Trophoblast cell (in vitro differentiated cells and primary cell): ENCODE measurements at regions not wholly inside any gene's neighbourhood (a gene's known extent, or its start where the extent isn't known, plus 50 kb on each side); places are given as distances from the start of the nearest gene placed in this dataset.
A peak's percentile ranks its signal among the peaks of the same experiment; 100 is the strongest.

Source experiments
- DNase-seq, 2 donors: peaks; one replicate each; pipeline ENCODE4 v3.0.0-alpha.2; 2016
- H2AFZ ChIP-seq: 2 replicates; pipeline ENCODE4 v1.6.1; 2013; ENCODE audit warnings: low read length, moderate library complexity, mild to moderate bottlenecking; ENCODE audit not compliant: insufficient read depth, poor library complexity
- H2AK5ac ChIP-seq: 2 replicates; pipeline ENCODE4 v1.6.1; 2013; ENCODE audit warnings: mild to moderate bottlenecking, low read length
- H2BK120ac ChIP-seq: 2 replicates; pipeline ENCODE4 v1.6.1; 2013; ENCODE audit warnings: low read length, mild to moderate bottlenecking, moderate library complexity; ENCODE audit not compliant: insufficient read depth, poor library complexity
- H2BK12ac ChIP-seq: 2 replicates; pipeline ENCODE4 v1.6.1; 2013; ENCODE audit warnings: mild to moderate bottlenecking, low read length, moderate library complexity
- H2BK5ac ChIP-seq: 2 replicates; pipeline ENCODE4 v1.6.1; 2013; ENCODE audit warnings: low read length, low read depth, moderate library complexity, mild to moderate bottlenecking; ENCODE audit not compliant: poor library complexity
- H3K14ac ChIP-seq: 2 replicates; pipeline ENCODE4 v1.6.1; 2013; ENCODE audit warnings: mild to moderate bottlenecking, low read length
- H3K18ac ChIP-seq: 2 replicates; pipeline ENCODE4 v1.6.1; 2013; ENCODE audit warnings: mild to moderate bottlenecking, low read length
- H3K23ac ChIP-seq: 2 replicates; pipeline ENCODE4 v1.6.1; 2013; ENCODE audit warnings: low read length
- H3K27ac ChIP-seq: 2 replicates; pipeline ENCODE4 v1.5.1; 2013; ENCODE audit warnings: low read depth, mild to moderate bottlenecking, inconsistent platforms, low read length, moderate library complexity
- H3K27me3 ChIP-seq: 2 replicates; pipeline ENCODE4 v1.6.1; 2013; ENCODE audit warnings: inconsistent platforms, mild to moderate bottlenecking, low read length, moderate library complexity; ENCODE audit not compliant: insufficient read depth
- H3K36me3 ChIP-seq, 2 experiments: 1 replicate in 1 of 2; 2 replicates in 1 of 2; pipeline ENCODE4 v1.6.1; 2013; ENCODE audit warnings: low read length in 2 of 2, mild to moderate bottlenecking in 2 of 2, moderate library complexity in 1 of 2; ENCODE audit not compliant: insufficient read depth in 2 of 2, control insufficient read depth in 1 of 2
- H3K4ac ChIP-seq: 2 replicates; pipeline ENCODE4 v1.6.1; 2013; ENCODE audit warnings: low read depth, mild to moderate bottlenecking, low read length, moderate library complexity
- H3K4me1 ChIP-seq, 2 experiments: 1 replicate in 1 of 2; 2 replicates in 1 of 2; pipeline ENCODE4 v1.6.1; 2013; ENCODE audit warnings: low read length in 2 of 2, mild to moderate bottlenecking in 2 of 2, moderate library complexity in 1 of 2; ENCODE audit not compliant: insufficient read depth in 2 of 2, control insufficient read depth in 1 of 2
- H3K4me2 ChIP-seq: 2 replicates; pipeline ENCODE4 v1.6.1; 2013; ENCODE audit warnings: inconsistent platforms, mild to moderate bottlenecking, low read length, moderate library complexity
- H3K4me3 ChIP-seq: 2 replicates; pipeline ENCODE4 v1.5.1; 2013; ENCODE audit warnings: mild to moderate bottlenecking, low read depth, low read length, inconsistent platforms
- H3K79me1 ChIP-seq: one replicate; pipeline ENCODE4 v1.6.1; 2013; ENCODE audit warnings: low read length
- H3K79me2 ChIP-seq: 2 replicates; pipeline ENCODE4 v1.6.1; 2013; ENCODE audit warnings: low read length, mild to moderate bottlenecking; ENCODE audit not compliant: control insufficient read depth, insufficient read depth, poor library complexity
- H3K9ac ChIP-seq: 2 replicates; pipeline ENCODE4 v1.6.1; 2013; ENCODE audit warnings: mild to moderate bottlenecking, low read length
- H3K9me3 ChIP-seq: 2 replicates; pipeline ENCODE4 v1.6.1; 2013; ENCODE audit warnings: low read depth, mild to moderate bottlenecking, control low read depth, inconsistent platforms, low read length; ENCODE audit not compliant: insufficient read depth
- H4K12ac ChIP-seq: 2 replicates; pipeline ENCODE4 v1.6.1; 2013; ENCODE audit warnings: low read depth, mild to moderate bottlenecking, low read length, moderate library complexity
- H4K8ac ChIP-seq: 2 replicates; pipeline ENCODE4 v1.6.1; 2013; ENCODE audit warnings: low read depth, mild to moderate bottlenecking, low read length, moderate library complexity
- H4K91ac ChIP-seq: one replicate; pipeline ENCODE4 v1.6.1; 2013; ENCODE audit warnings: low read depth, mild to moderate bottlenecking, low read length, moderate library complexity
- WGBS: extraction: QIAGEN DNeasy Blood & Tissue Kit; methylation state at CpG from one replicate; pipeline ENCODE4 v1.1.7; 2013; ENCODE audit warnings: missing lambda C conversion rate; ENCODE audit not compliant: insufficient read length, insufficient coverage; ENCODE audit errors: extremely low coverage; 5-methylcytosine and 5-hydroxymethylcytosine counted together

GRCh38 chr7:156529956-156530355 is 110.6 kb upstream of the RNF32 start:
- Histone ChIP-seq H3K79me2 (no peaks in the 10 kb centered on the region), H3K27ac (no peak overlapping the region), H3K36me3 (no peaks in the 10 kb centered on the region), H3K14ac (no peak overlapping the region), H2AK5ac (no peak overlapping the region), H3K9ac (no peak overlapping the region), H2BK12ac (no peak overlapping the region), H4K12ac (no peak overlapping the region), H3K9me3 (peaks cover 2% of the 10 kb centered on the region), H2BK5ac (no peak overlapping the region), H3K23ac (no peak overlapping the region), H3K18ac (no peak overlapping the region), H3K4me3 (no peak overlapping the region), H3K4me1 (no peaks in the 10 kb centered on the region), H3K4me2 (no peak overlapping the region), H2BK120ac (no peak overlapping the region), H2AFZ (no peak overlapping the region), H3K27me3 (peaks cover 3% of the 10 kb centered on the region), H4K91ac (no peak overlapping the region), H4K8ac (no peak overlapping the region), H3K79me1 (no peaks in the 10 kb centered on the region), H3K4ac (no peak overlapping the region)
- no CpG with 5 or more reads among the region's 5 CpGs for WGBS
- no peak for DNase-seq

GRCh38 chr7:156527458-156527890 is 113.1 kb upstream of the RNF32 start:
- peak in 1 of 2 donors; percentile 5 for DNase-seq
- H3K4me3 ChIP-seq = no peak overlapping the region
- no CpG with 5 or more reads among the region's 4 CpGs for WGBS
- H3K14ac ChIP-seq = no peak overlapping the region
- no peak overlapping the region for H4K91ac ChIP-seq
- no peak overlapping the region for H3K27ac ChIP-seq
- H4K8ac ChIP-seq = no peak overlapping the region
- H3K36me3 ChIP-seq = no peaks in the 10 kb centered on the region
- H3K4me2 ChIP-seq = no peak overlapping the region
- H2AFZ ChIP-seq = no peak overlapping the region
- no peak overlapping the region for H3K23ac ChIP-seq
- H2BK12ac ChIP-seq = no peak overlapping the region
- no peak overlapping the region for H2AK5ac ChIP-seq
- H3K4me1 ChIP-seq = no peaks in the 10 kb centered on the region
- peaks cover 3% of the 10 kb centered on the region for H3K27me3 ChIP-seq
- H3K9me3 ChIP-seq = peaks cover 2% of the 10 kb centered on the region
- no peak overlapping the region for H2BK120ac ChIP-seq
- H3K18ac ChIP-seq = no peak overlapping the region
- H3K79me1 ChIP-seq = no peaks in the 10 kb centered on the region
- no peak overlapping the region for H2BK5ac ChIP-seq
- H3K9ac ChIP-seq = peak overlapping the region; percentile 65
- no peak overlapping the region for H3K4ac ChIP-seq
- H3K79me2 ChIP-seq = no peaks in the 10 kb centered on the region
- H4K12ac ChIP-seq = no peak overlapping the region

- H3K4ac ChIP-seq = no peak overlapping the region
- no peak overlapping the region for H2BK12ac ChIP-seq
- H2BK5ac ChIP-seq = no peak overlapping the region
- H3K79me1 ChIP-seq = no peaks in the 10 kb centered on the region
- no peak overlapping the region for H3K27ac ChIP-seq
- H3K36me3 ChIP-seq = no peaks in the 10 kb centered on the region
- H3K14ac ChIP-seq = no peak overlapping the region
- no peak overlapping the region for H2AK5ac ChIP-seq
- H3K4me3 ChIP-seq = no peak overlapping the region
- H3K23ac ChIP-seq = no peak overlapping the region
- H2AFZ ChIP-seq = no peak overlapping the region
- H3K18ac ChIP-seq = no peak overlapping the region
- no peaks in the 10 kb centered on the region for H3K4me1 ChIP-seq
- WGBS = no CpG with 5 or more reads among the region's 11 CpGs
- no peak overlapping the region for H4K8ac ChIP-seq
- H4K91ac ChIP-seq = no peak overlapping the region
- no peak overlapping the region for H4K12ac ChIP-seq
- no peaks in the 10 kb centered on the region for H3K79me2 ChIP-seq
- peaks cover 3% of the 10 kb centered on the region for H3K27me3 ChIP-seq
- peaks cover 2% of the 10 kb centered on the region for H3K9me3 ChIP-seq
- H3K4me2 ChIP-seq = no peak overlapping the region
- no peak overlapping the region for H2BK120ac ChIP-seq
- DNase-seq = no peak
- H3K9ac ChIP-seq = no peak overlapping the region
Measured at GRCh38 chr7:156524818-156525597, 115.6 kb upstream of the RNF32 start.

- Histone ChIP-seq H4K8ac (no peak overlapping the region), H3K23ac (no peak overlapping the region), H2AK5ac (no peak overlapping the region), H3K79me2 (no peaks in the 10 kb centered on the region), H3K79me1 (no peaks in the 10 kb centered on the region), H2AFZ (no peak overlapping the region), H3K27ac (no peak overlapping the region), H3K4me3 (no peak overlapping the region), H3K4me2 (no peak overlapping the region), H2BK120ac (no peak overlapping the region), H3K4me1 (no peaks in the 10 kb centered on the region), H4K91ac (no peak overlapping the region), H4K12ac (no peak overlapping the region), H3K18ac (no peak overlapping the region), H2BK5ac (no peak overlapping the region), H3K9ac (no peak overlapping the region), H3K14ac (no peak overlapping the region), H3K4ac (no peak overlapping the region), H3K9me3 (peaks cover 4% of the 10 kb centered on the region), H3K36me3 (no peaks in the 10 kb centered on the region), H3K27me3 (peaks cover 3% of the 10 kb centered on the region), H2BK12ac (no peak overlapping the region)
- no CpG with 5 or more reads among the region's 24 CpGs for WGBS
- no peak for DNase-seq
Measured at GRCh38 chr7:156523447-156524048, 117.0 kb upstream of the RNF32 start.
